LNCaP clone FGC (cell line): ENCODE measurements at regions not wholly inside any gene's neighbourhood (a gene's known extent, or its start where the extent isn't known, plus 50 kb on each side); places are given as distances from the start of the nearest gene placed in this dataset.

Source experiments
- DNase-seq: peaks from one replicate; pipeline ENCODE4 v3.0.0-alpha.2; 2011; ENCODE audit warnings: low read depth
- H3K4me3 ChIP-seq: 2 replicates; pipeline ENCODE4 v1.5.1; 2011; ENCODE audit warnings: mild to moderate bottlenecking, low read depth, low read length, control low read depth
- TF ChIP-seq, protein P1 (sequence below): IDR thresholded peaks from 2 replicates; pipeline ENCODE4 v1.5.1; 2012; ENCODE audit warnings: mild to moderate bottlenecking; ENCODE audit not compliant: control insufficient read depth, insufficient read depth; ENCODE audit errors: extremely low read depth

DNA sequence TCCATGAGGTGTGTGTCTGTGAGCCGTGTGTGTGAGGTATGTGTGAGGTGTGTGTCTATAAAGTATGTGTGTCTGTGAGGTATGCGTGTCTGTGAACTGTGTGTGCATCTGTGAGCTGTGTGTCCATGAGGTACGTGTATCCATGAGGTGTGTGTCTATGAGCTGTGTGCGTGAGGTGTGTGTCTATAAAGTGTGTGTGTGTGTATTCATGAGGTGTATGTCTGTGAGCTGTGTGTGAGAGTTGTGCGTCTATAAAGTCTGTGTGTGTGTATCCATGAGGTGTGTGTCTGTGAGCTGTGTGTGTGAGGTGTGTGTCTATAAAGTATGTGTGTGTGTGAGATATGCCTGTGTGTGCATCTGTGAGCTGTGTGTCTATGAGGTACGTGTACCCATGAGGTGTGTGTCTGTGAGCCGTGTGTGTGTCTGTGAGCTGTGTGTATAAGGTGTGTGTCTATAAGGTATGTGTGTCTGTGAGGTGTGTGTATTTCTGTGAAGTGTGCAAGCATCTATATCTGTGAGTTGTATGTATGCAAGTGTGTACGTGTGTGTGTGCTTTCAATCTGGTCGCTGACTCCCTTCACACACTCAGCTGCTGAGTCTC is 91.9 kb upstream of the FOXP4 start:
- no peak for DNase-seq
- TF ChIP-seq, protein P1, sequence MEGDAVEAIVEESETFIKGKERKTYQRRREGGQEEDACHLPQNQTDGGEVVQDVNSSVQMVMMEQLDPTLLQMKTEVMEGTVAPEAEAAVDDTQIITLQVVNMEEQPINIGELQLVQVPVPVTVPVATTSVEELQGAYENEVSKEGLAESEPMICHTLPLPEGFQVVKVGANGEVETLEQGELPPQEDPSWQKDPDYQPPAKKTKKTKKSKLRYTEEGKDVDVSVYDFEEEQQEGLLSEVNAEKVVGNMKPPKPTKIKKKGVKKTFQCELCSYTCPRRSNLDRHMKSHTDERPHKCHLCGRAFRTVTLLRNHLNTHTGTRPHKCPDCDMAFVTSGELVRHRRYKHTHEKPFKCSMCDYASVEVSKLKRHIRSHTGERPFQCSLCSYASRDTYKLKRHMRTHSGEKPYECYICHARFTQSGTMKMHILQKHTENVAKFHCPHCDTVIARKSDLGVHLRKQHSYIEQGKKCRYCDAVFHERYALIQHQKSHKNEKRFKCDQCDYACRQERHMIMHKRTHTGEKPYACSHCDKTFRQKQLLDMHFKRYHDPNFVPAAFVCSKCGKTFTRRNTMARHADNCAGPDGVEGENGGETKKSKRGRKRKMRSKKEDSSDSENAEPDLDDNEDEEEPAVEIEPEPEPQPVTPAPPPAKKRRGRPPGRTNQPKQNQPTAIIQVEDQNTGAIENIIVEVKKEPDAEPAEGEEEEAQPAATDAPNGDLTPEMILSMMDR = no peak
- no peak overlapping the region for H3K4me3 ChIP-seq

DNA sequence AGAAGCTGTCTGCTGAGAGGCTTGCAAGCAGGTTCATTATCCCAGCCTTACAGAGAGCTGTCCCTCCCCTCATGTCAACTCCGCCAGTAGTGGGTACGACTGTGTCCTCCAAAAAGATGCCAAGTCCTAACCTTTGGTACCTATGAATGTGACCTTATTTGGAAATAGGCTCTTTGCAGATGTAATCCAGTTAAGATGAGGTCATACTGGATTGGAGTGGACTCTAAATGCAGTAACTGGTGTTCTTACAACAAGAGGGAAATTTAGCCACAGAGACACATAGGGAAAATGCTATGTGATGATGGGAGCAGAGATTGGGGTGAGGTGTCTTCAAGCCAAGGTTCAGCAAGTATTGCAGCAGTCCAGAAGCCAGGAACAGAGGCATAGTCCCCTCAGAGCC is 90.8 kb upstream of the FOXP4 start:
- DNase-seq = no peak
- TF ChIP-seq, protein P1 = no peak
- H3K4me3 ChIP-seq = no peak overlapping the region

DNA sequence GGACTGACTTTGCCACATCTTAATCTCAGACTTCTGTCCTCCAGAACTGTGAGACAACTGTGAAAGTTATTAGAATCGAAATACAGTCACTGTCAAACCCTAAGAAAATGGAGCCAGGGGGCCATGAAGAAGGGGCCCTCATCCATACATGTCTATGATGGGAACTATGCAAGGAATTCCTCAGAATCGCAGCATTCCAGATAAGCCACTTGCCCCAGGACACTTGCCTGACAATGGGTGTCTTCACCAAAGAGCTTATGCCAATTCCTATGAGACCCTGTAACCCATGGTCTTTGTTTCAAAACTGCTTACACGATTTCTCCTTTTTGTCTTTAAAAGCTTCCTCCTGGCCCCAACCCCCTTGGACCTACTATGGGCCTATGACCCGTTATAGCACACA is 90.4 kb upstream of the FOXP4 start:
- DNase-seq = no peak
- H3K4me3 ChIP-seq = no peak overlapping the region
- TF ChIP-seq, protein P1 = no peak

DNA sequence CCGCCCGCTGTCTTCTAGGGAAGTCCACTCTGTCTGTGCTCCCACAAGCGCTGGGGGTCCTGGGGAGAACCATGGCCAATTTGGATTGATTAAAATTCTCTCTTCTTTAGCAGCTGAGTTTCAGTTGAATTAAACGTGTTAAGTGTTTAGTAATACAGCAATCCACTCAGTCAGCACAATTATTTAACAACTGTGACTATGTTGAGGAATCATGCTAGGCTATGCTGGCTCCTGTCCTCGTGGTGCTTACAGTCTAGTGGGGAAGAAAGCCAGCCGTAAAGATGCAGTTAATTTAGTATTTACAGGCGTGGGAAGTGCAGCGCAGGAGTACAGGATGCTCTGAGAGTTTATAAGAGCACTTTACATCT is 88.9 kb upstream of the FOXP4 start:
- TF ChIP-seq, protein P1 = no peak
- no peak for DNase-seq
- H3K4me3 ChIP-seq = no peak overlapping the region

DNA sequence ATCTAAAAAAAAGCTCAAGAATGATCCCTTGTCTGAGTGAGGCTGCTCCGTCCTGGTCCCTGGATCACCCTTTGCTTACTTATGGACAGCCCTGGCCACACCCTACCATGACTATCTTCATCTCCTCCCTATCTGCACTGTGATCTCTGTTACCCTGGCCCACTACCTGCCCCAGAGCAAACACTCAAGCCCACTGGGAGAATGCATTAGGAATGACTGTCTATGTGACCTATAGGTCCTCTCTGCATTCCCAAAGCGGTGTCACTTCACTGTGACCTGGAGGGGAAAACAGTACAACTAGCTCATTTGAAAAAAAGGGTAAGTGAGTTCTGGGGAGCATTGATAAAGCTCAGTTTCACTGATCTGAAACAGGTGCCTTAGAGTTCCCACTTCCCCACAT is 86.4 kb upstream of the FOXP4 start:
- DNase-seq = no peak
- TF ChIP-seq, protein P1 = no peak

DNA sequence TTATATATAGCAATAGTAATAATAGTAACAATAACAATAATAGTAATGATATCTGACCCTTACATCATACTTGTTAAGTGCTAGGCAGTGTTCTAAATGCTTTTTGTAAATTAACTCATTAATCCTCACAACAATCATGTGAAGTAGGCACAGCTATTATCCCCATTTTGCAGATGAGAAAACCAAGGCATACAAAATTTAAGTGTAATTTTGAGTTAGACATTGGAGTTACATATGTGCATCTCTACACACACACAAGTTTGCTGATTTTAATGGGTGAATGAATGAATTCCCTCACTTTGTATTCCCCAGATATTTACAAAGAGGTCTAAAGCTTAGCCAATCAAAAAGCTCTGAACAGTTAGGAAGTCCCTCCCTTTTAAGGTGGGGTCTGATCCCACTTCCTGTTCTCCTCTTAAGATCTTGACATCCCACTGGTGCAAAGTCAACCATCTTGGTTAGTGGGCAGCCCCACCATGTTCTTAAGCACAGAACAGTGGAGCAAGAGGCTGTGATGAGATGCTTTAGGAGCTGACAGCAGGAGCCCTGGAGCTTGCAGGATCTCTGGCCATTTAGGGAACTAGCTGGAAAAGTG is 85.3 kb upstream of the FOXP4 start:
- no peak for DNase-seq
- TF ChIP-seq, protein P1 = no peak
- H3K4me3 ChIP-seq = no peak overlapping the region

More for the DNA sequence above, 86.4 kb upstream of the FOXP4 start:
- H3K4me3 ChIP-seq = no peak overlapping the region

DNA sequence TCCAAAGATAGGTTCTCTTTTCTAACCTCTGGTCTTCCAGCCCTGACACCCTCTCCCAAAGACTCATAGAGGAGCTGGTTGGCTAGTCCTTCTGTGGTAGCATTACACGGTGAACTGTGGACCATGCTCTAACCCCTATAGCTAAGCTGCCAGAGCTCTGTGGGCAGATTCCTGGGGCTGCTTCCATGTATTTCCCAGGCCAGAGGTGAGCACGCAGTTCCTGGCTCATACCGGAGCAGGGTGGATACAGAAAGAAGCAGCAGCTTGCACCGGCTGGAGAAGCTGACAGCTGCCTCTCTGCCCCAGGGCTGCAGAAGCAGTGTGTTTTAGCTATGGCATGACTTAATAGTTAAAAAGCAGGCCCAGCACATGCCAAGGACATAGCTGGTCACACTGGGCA is 84.1 kb upstream of the FOXP4 start:
- no peak for DNase-seq
- H3K4me3 ChIP-seq = no peak overlapping the region
- TF ChIP-seq, protein P1 = no peak
